SK-N-SH (cell line): ENCODE measurements at regions not wholly inside any gene's neighbourhood (a gene's known extent, or its start where the extent isn't known, plus 50 kb on each side); places are given as distances from the start of the nearest gene placed in this dataset.

ENCODE experiments used
- CTCF ChIA-PET: fragments of 300-600, 350-600 bp; formaldehyde crosslinking; extraction: SDS; loops from one replicate; lab custom pipeline; 2021; lab: Yijun Ruan, JAX
- POLR2A ChIA-PET: fragments of 350-600 bp; sonication (Branson Sonifier 250); formaldehyde crosslinking; extraction: SDS; loops from one replicate; lab custom pipeline; 2020; ENCODE audit warnings: antibody characterized with exemption, inconsistent platforms; lab: Yijun Ruan, JAX
- DNase-seq: peaks from one replicate; pipeline ENCODE4 v3.0.0; 2012
- H2AFZ ChIP-seq: fragments of 200-600 bp; sonication (generic); 2 replicates; pipeline ENCODE4 v1.8.1; 2016; ENCODE audit warnings: antibody characterized with exemption, mild to moderate bottlenecking, low read depth
- H3F3A ChIP-seq: fragments of 200-600 bp; sonication (generic); replicated peaks from 2 replicates; pipeline ENCODE3; 2016; ENCODE audit warnings: antibody characterized with exemption, mild to moderate bottlenecking; ENCODE audit not compliant: insufficient read depth
- H3K27ac ChIP-seq, 2 experiments: fragments of 200-500 bp in 1 of 2; fragments of 200-600 bp in 1 of 2; sonication (Bioruptor generic) in 1 of 2; sonication (generic), shearing (Covaris generic) in 1 of 2; 2 replicates each; pipeline versions ENCODE4 v1.5.1 to v1.6.1; 2014 to 2016; ENCODE audit warnings: low read depth in 2 of 2, inconsistent platforms in 1 of 2, low read length in 1 of 2, mild to moderate bottlenecking in 1 of 2, mixed read lengths in 1 of 2
- H3K27me3 ChIP-seq: fragments of 200-600 bp; sonication (generic), shearing (Covaris generic); 2 replicates; pipeline ENCODE4 v1.6.1; 2016; ENCODE audit warnings: mixed run types; ENCODE audit not compliant: insufficient read depth
- H3K36me3 ChIP-seq, 2 experiments: fragments of 200-500 bp in 1 of 2; fragments of 200-600 bp in 1 of 2; sonication (Bioruptor generic) in 1 of 2; sonication (generic) in 1 of 2; replicated peaks in 1 of 2; 2 replicates each; pipeline versions ENCODE3 to v1.5.1; 2014 to 2016; ENCODE audit warnings: low read length in 1 of 2, mild to moderate bottlenecking in 1 of 2; ENCODE audit not compliant: insufficient read depth in 2 of 2, control insufficient read depth in 1 of 2
- H3K4me1 ChIP-seq, 2 experiments: fragments of 200-500 bp in 1 of 2; fragments of 200-600 bp in 1 of 2; sonication (Bioruptor generic) in 1 of 2; sonication (generic), shearing (Covaris generic) in 1 of 2; 2 replicates each; pipeline versions ENCODE4 v1.5.1 to v1.6.1; 2014 to 2016; ENCODE audit warnings: low read depth in 1 of 2, low read length in 1 of 2, mixed run types in 1 of 2; ENCODE audit not compliant: insufficient read depth in 2 of 2, control insufficient read depth in 1 of 2
- H3K4me2 ChIP-seq: fragments of 200-600 bp; sonication (generic), shearing (Covaris generic); 2 replicates; pipeline ENCODE4 v1.6.1; 2017; ENCODE audit warnings: mixed run types
- H3K4me3 ChIP-seq, 2 experiments: fragments of 200-500 bp in 1 of 2; fragments of 200-600 bp in 1 of 2; sonication (Bioruptor generic) in 1 of 2; sonication (generic), shearing (Covaris generic) in 1 of 2; 2 replicates each; pipeline versions ENCODE4 v1.5.1 to v1.8.1; 2014 to 2016; ENCODE audit warnings: low read depth in 2 of 2, inconsistent platforms in 1 of 2, low read length in 1 of 2, mild to moderate bottlenecking in 1 of 2, mixed read lengths in 1 of 2, moderate library complexity in 1 of 2
- H3K79me2 ChIP-seq: fragments of 200-600 bp; sonication (generic); 2 replicates; pipeline ENCODE4 v1.8.1; 2017; ENCODE audit warnings: mild to moderate bottlenecking; ENCODE audit not compliant: insufficient read depth
- H3K9ac ChIP-seq: fragments of 200-600 bp; sonication (generic); 2 replicates; pipeline ENCODE4 v1.6.1; 2017; ENCODE audit warnings: mixed run types
- H3K9me2 ChIP-seq: fragments of 200-600 bp; sonication (generic); 2 replicates; pipeline ENCODE4 v1.6.1; 2017; ENCODE audit warnings: mixed run types
- H3K9me3 ChIP-seq: fragments of 200-600 bp; sonication (generic); 2 replicates; pipeline ENCODE4 v1.6.1; 2017; ENCODE audit warnings: mixed run types, mild to moderate bottlenecking, moderate library complexity
- H4K20me1 ChIP-seq: fragments of 200-600 bp; sonication (generic); 2 replicates; pipeline ENCODE4 v1.6.1; 2017; ENCODE audit warnings: mild to moderate bottlenecking, mixed run types; ENCODE audit not compliant: insufficient read depth
- ELF1 ChIP-seq: IDR thresholded peaks from 2 replicates; pipeline ENCODE4 v1.4.0; 2012
- FOSL2 ChIP-seq: IDR thresholded peaks from 2 replicates; pipeline ENCODE4 v1.4.0; 2012; ENCODE audit warnings: low read depth, mild to moderate bottlenecking, moderate library complexity, borderline replicate concordance
- JUND ChIP-seq: IDR thresholded peaks from 2 replicates; pipeline ENCODE4 v1.4.0; 2012
- MEF2A ChIP-seq: IDR thresholded peaks from 2 replicates; pipeline ENCODE4 v1.4.0; 2012; ENCODE audit warnings: low read depth, borderline replicate concordance
- NFIC ChIP-seq: IDR thresholded peaks from 2 replicates; pipeline ENCODE4 v1.4.0; 2012; ENCODE audit warnings: borderline replicate concordance
- RAD21 ChIP-seq: IDR thresholded peaks from 2 replicates; pipeline ENCODE4 v1.6.1; 2012; ENCODE audit warnings: mild to moderate bottlenecking, low read length
- RCOR1 ChIP-seq: fragments of 150-350 bp; IDR thresholded peaks from 2 replicates; pipeline ENCODE4 v1.6.1; 2017; ENCODE audit warnings: antibody characterized with exemption, low read length
- REST ChIP-seq: IDR thresholded peaks from 2 replicates; pipeline ENCODE4 v1.6.1; 2012; ENCODE audit warnings: mild to moderate bottlenecking, low read depth, low read length, moderate library complexity
- SMC3 ChIP-seq: IDR thresholded peaks from 2 replicates; pipeline ENCODE4 v1.6.1; 2012; ENCODE audit warnings: low read depth, low read length, improper control_type of control experiment
- TAF1 ChIP-seq: IDR thresholded peaks from 2 replicates; pipeline ENCODE4 v1.6.1; 2012; ENCODE audit warnings: low read depth, mild to moderate bottlenecking, low read length, moderate library complexity, borderline replicate concordance
- TEAD4 ChIP-seq: IDR thresholded peaks from 2 replicates; pipeline ENCODE4 v1.4.0; 2012; ENCODE audit warnings: mild to moderate bottlenecking, borderline replicate concordance; ENCODE audit not compliant: insufficient read depth
- WGBS: methylation state at CpG from one replicate; pipeline ENCODE4 v1.1.6; 2017; ENCODE audit warnings: low lambda C conversion rate; 5-methylcytosine and 5-hydroxymethylcytosine counted together

- Histone ChIP-seq H3K4me1 (no peaks in the 10 kb centered on the region), H3K9me2 (no peaks in the 10 kb centered on the region), H3K27me3 (no peaks in the 10 kb centered on the region), H3K79me2 (no peaks in the 10 kb centered on the region), H3K4me2 (no peak overlapping the region), H2AFZ (no peak overlapping the region), H3K9ac (no peak overlapping the region), H3F3A (no peaks in the 10 kb centered on the region), H4K20me1 (no peaks in the 10 kb centered on the region), H3K4me3 (no peak overlapping the region), H3K9me3 (no peaks in the 10 kb centered on the region), H3K27ac (no peak overlapping the region), H3K36me3 (no peaks in the 10 kb centered on the region)
- no peak for DNase-seq
- 4% methylated on average over 1 of the region's 1 CpG for WGBS
- TF ChIP-seq ELF1 = no peak
- TF ChIP-seq MEF2A = no peak
- TF ChIP-seq NFIC = no peak
- TF ChIP-seq RCOR1 = no peak
- TF ChIP-seq REST = no peak
- TF ChIP-seq TEAD4 = no peak
- POLR2A ChIA-PET = no interaction called here
- CTCF ChIA-PET = no interaction called here
Observed at GRCh38 chr6:141242957-141243356, 889.8 kb upstream of the GJE1 start.

- POLR2A ChIA-PET = no interaction called here
- no peaks in the 10 kb centered on the region for H4K20me1 ChIP-seq
Observed at GRCh38 chr6:141229296-141229695, 903.4 kb upstream of the GJE1 start.

GRCh38 chr6:141218583-141218982 is 914.1 kb upstream of the GJE1 start:
- Histone ChIP-seq H3K4me3 (no peak overlapping the region), H3K27me3 (no peaks in the 10 kb centered on the region; the same call in 1 of the 2 replicates), H3K9ac (no peak overlapping the region), H3K9me3 (no peaks in the 10 kb centered on the region), H3K36me3 (no peaks in the 10 kb centered on the region), H3K79me2 (no peaks in the 10 kb centered on the region), H4K20me1 (no peaks in the 10 kb centered on the region), H3F3A (no peaks in the 10 kb centered on the region), H2AFZ (no peak overlapping the region)
- CTCF ChIA-PET = no interaction called here
- DNase-seq = no peak
- TF ChIP-seq RAD21 = no peak
- no peak for TF ChIP-seq REST
- TF ChIP-seq, all 33 proteins: peak for 0
- H3K27ac ChIP-seq = no peak overlapping the region
- H3K9me2 ChIP-seq = no peaks in the 10 kb centered on the region
- H3K4me1 ChIP-seq = no peaks in the 10 kb centered on the region
- no peak overlapping the region for H3K4me2 ChIP-seq
- POLR2A ChIA-PET = no interaction called here

More at GRCh38 chr6:141229296-141229695, 903.4 kb upstream of the GJE1 start:
- H3K9ac ChIP-seq = no peak overlapping the region
- H3K4me1 ChIP-seq = no peaks in the 10 kb centered on the region
- no peak overlapping the region for H2AFZ ChIP-seq
- no peak for DNase-seq
- TF ChIP-seq FOSL2 (no peak), MEF2A (no peak), JUND (no peak), TAF1 (no peak), SMC3 (no peak)
- TF ChIP-seq, all 33 proteins: peak for 0
- Histone ChIP-seq H3K4me3 (no peak overlapping the region), H3K27ac (no peak overlapping the region), H3K27me3 (no peaks in the 10 kb centered on the region), H3K4me2 (no peak overlapping the region), H3K9me2 (no peaks in the 10 kb centered on the region), H3K79me2 (no peaks in the 10 kb centered on the region), H3K36me3 (no peaks in the 10 kb centered on the region), H3F3A (no peaks in the 10 kb centered on the region), H3K9me3 (0 out of 2 replicates have a peak, but pooled peaks cover 3% of the 10 kb centered on the region)
- CTCF ChIA-PET = no interaction called here
